Esophagus muscularis mucosa (tissue), 4 donors: ENCODE measurements at regions not wholly inside any gene's neighbourhood (a gene's known extent, or its start where the extent isn't known, plus 50 kb on each side); places are given as distances from the start of the nearest gene placed in this dataset.

ENCODE experiments used
- DNase-seq: peaks from one replicate; pipeline ENCODE4 v3.0.0-alpha.2; 2017; ENCODE audit errors: extremely low spot score
- H3K27ac ChIP-seq, 4 donors: fragments of 200-600 bp; sonication (generic); replicated peaks in 1 of 4; 1 replicate in 3 of 4; 2 replicates in 1 of 4; pipeline ENCODE4 v1.5.1; 2016 to 2019; ENCODE audit warnings: mild to moderate bottlenecking in 1 of 4
- H3K27me3 ChIP-seq, 4 donors: fragments of 200-600 bp; sonication (generic); one replicate each; pipeline versions ENCODE4 v1.5.1 to v1.6.0; 2016 to 2019
- H3K36me3 ChIP-seq, 4 donors: fragments of 200-600 bp; sonication (generic); one replicate each; pipeline ENCODE4 v1.5.1; 2016 to 2019
- H3K4me1 ChIP-seq, 4 donors: fragments of 200-600 bp; sonication (generic); one replicate each; pipeline ENCODE4 v1.5.1; 2016 to 2019
- H3K4me3 ChIP-seq, 4 donors: fragments of 200-600 bp; sonication (generic); 1 replicate in 2 of 4; 2 replicates in 2 of 4; pipeline ENCODE4 v1.5.1; 2016 to 2019; ENCODE audit warnings: mild to moderate bottlenecking in 4 of 4, moderate library complexity in 1 of 4
- H3K9me3 ChIP-seq, 4 donors: fragments of 200-600 bp; sonication (generic); 1 replicate in 3 of 4; 2 replicates in 1 of 4; pipeline ENCODE4 v1.5.1; 2016 to 2019
- EP300 ChIP-seq: sonication (generic); formaldehyde crosslinking; IDR thresholded peaks from one replicate; pipeline ENCODE4 v1.6.1; 2017; ENCODE audit warnings: antibody characterized with exemption
- POLR2A ChIP-seq: fragments of 450-650 bp; IDR thresholded peaks from one replicate; pipeline ENCODE4 v1.6.1; 2017; ENCODE audit warnings: antibody characterized with exemption, moderate library complexity, mild to moderate bottlenecking, low read depth
- POLR2AphosphoS5 ChIP-seq, 2 donors: sonication (generic); formaldehyde crosslinking; IDR thresholded peaks; one replicate each; pipeline ENCODE4 v1.6.1; 2017; ENCODE audit warnings: antibody characterized with exemption in 2 of 2
- WGBS: methylation state at CpG from one replicate; pipeline ENCODE4 v1.1.5; 2018; 5-methylcytosine and 5-hydroxymethylcytosine counted together
- intact Hi-C: fragments of 100-400 bp; cut with DNase I; formaldehyde crosslinking; loops from one replicate; pipeline ENCODE4 v1.15.1; 2023
- TF ChIP-seq, protein P1 (sequence below), 3 experiments: fragments of 200-600 bp in 2 of 3; fragments of 450-650 bp in 1 of 3; sonication (generic) in 2 of 3; IDR thresholded peaks; one replicate each; pipeline ENCODE4 v1.5.1; 2017 to 2019; ENCODE audit warnings: antibody characterized with exemption in 3 of 3, mild to moderate bottlenecking in 2 of 3, moderate library complexity in 1 of 3

DNA sequence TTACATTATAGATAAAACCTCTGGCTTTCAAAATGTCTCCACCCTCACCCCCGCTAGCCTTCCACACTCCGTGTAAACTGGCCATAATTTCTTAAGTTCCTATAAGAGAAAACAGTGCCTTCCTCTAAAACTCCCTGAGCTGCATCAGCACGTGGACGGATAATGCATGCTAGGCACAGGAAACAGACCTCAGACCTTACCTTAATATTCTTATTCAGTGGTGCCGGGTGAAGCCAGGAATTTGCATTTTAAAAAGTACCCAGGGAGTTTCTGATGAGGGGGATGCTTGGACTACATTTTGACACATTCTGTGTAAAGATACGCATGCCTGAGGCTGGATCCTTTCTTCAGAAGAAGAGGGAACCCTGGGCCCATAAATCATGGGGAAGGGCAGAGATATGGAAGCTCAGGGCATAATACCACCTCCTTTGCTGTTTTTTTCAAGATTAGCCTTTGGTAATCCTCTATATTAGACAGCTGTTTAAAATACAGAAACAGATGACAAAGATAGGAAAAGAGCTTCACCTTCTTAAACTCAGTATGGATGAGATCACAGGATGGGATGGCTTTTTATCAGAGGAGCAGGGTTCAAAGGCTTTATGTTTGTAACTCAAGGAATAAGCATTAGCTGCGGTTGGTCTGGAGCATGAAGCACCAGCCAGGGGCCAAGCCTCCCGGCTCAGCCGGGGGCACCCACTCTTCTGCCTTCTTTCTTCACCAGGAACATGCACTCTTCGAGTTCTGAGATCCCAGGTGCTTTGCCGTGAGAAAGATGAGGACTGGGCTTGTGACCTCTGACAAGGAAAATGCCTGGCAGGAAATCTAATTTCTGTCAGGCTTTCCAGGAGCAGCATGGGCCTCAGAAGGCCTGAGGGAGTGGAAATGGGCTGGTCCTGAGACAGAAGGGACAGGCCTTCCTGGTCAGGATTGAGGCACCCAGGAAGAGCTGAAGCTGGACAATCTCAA lies 218.1 kb upstream of the SOX4 start:
- H3K27ac ChIP-seq: no peak overlapping the region
- no peak for DNase-seq
- intact Hi-C loops: no loop called here
- no peaks in the 10 kb centered on the region for H3K27me3 ChIP-seq
- no peaks in the 10 kb centered on the region for H3K9me3 ChIP-seq
- peaks cover 9 to 14% (median 12%) of the 10 kb centered on the region in 4 donors for H3K4me1 ChIP-seq
- TF ChIP-seq, protein P1, sequence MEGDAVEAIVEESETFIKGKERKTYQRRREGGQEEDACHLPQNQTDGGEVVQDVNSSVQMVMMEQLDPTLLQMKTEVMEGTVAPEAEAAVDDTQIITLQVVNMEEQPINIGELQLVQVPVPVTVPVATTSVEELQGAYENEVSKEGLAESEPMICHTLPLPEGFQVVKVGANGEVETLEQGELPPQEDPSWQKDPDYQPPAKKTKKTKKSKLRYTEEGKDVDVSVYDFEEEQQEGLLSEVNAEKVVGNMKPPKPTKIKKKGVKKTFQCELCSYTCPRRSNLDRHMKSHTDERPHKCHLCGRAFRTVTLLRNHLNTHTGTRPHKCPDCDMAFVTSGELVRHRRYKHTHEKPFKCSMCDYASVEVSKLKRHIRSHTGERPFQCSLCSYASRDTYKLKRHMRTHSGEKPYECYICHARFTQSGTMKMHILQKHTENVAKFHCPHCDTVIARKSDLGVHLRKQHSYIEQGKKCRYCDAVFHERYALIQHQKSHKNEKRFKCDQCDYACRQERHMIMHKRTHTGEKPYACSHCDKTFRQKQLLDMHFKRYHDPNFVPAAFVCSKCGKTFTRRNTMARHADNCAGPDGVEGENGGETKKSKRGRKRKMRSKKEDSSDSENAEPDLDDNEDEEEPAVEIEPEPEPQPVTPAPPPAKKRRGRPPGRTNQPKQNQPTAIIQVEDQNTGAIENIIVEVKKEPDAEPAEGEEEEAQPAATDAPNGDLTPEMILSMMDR (IDR thresholded peaks at IDR 0.05): no peak
- TF ChIP-seq EP300: no peak
- TF ChIP-seq POLR2A: no peak
- no peak for TF ChIP-seq POLR2AphosphoS5 (IDR thresholded peaks at IDR 0.05)
- WGBS: 90% methylated on average over 11 of the region's 11 CpGs
- H3K36me3 ChIP-seq: no peaks in the 10 kb centered on the region
- no peak overlapping the region for H3K4me3 ChIP-seq

DNA sequence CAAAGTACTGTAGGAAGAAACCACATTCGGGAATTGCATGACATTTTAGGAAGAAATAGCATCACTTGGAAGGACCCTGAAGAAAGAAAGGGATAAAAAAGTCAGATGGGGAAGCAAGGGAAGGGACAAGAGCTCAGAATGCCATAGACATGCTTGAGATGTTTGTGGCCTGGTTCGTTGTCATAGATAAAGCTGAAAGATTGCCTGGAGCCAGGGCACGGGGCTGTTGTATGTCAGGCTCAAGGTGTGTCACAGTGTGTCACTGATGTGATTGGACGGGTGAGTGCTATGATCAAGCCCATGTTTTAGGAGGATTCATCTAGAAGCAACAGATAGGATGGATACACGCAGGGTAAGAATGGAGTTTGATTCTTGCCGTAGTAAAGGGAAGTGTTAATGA lies 216.2 kb upstream of the SOX4 start:
- intact Hi-C loops: no loop called here
- Histone ChIP-seq H3K27ac (no peak overlapping the region), H3K27me3 (no peaks in the 10 kb centered on the region), H3K4me3 (no peak overlapping the region), H3K36me3 (no peaks in the 10 kb centered on the region), H3K4me1 (peaks cover 0 to 2% (median 0%) of the 10 kb centered on the region in 4 donors), H3K9me3 (no peaks in the 10 kb centered on the region)
- TF ChIP-seq POLR2A (no peak), EP300 (no peak), POLR2AphosphoS5 (IDR thresholded peaks at IDR 0.05) (no peak)
- TF ChIP-seq, protein P1 (IDR thresholded peaks at IDR 0.05): no peak
- no peak for DNase-seq
- WGBS: 90% methylated on average over 6 of the region's 6 CpGs

DNA sequence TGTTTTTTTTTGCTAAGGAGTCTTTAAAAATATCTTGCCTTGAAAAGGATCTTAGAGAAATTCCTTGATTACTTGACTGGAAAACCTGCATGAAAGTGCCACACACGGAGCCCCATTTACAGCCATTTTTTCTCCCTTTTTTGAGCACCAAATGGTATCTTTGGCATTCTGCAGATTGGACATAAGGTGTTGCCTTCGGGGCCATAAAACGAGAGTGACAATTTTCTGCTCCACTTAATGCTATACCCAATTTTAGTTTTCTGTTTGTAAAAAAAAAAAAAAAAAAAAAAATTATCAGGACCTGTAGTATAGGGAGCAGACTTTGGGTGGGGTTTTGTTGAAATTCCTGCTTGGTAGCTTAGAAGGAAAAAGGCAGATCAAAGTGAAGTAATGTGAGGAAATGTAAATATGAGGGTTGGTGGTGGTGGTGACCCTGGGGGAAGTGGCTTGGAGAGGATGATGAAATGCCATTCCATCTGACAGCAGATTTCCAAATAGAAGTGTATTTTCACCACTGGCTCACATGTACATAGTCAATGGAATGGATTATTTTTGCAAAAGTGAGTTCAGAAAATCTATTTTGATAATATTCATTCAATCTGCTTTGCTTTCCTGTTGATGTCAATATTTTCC lies 212.1 kb upstream of the SOX4 start:
- intact Hi-C loops: no loop called here

DNA sequence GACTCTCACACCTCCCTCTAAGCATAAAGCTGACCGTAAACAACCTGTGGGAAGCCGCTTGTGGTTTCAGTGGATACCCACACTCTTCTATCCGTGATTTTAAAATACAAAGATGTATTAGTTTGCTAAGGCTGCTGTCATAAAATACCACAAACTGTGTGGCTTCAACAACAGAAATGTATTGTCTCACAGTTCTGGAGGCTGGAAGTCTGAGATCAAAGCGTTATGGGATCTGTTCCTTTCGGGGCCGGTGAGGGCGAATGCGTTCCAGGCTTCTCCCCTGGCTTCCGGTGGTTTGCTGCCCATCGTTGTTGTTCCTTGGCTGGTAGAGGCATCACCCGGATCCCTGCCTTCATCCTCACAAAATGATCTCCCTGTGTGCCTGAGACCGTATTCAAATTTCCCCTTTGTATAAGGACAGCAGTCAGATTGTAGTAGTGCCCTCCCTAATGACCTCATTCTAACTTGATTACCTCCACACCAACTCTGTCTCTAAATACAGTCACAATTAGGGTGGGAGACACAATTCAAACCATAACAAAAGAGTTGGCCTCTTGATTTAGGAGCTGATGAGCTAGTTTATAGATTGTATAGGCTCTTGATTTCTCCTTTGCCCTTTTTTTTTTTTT lies 210.6 kb upstream of the SOX4 start:
- TF ChIP-seq EP300 (no peak), POLR2A (no peak), POLR2AphosphoS5 (IDR thresholded peaks at IDR 0.05) (no peak)
- TF ChIP-seq, protein P1 (IDR thresholded peaks at IDR 0.05): no peak
- no peak overlapping the region for H3K4me3 ChIP-seq
- intact Hi-C loops: no loop called here
- H3K36me3 ChIP-seq: no peaks in the 10 kb centered on the region
- no peaks in the 10 kb centered on the region for H3K27me3 ChIP-seq
- DNase-seq: no peak
- H3K27ac ChIP-seq: no peak overlapping the region
- H3K9me3 ChIP-seq: no peaks in the 10 kb centered on the region
- 89% methylated on average over 12 of the region's 12 CpGs for WGBS
- no peaks in the 10 kb centered on the region for H3K4me1 ChIP-seq

More for the DNA sequence above, 212.1 kb upstream of the SOX4 start:
- DNase-seq: no peak
- no peak for TF ChIP-seq EP300
- TF ChIP-seq, protein P1 (IDR thresholded peaks at IDR 0.05): no peak
- Histone ChIP-seq H3K27ac (no peak overlapping the region), H3K4me1 (no peaks in the 10 kb centered on the region), H3K36me3 (no peaks in the 10 kb centered on the region), H3K4me3 (no peak overlapping the region), H3K27me3 (no peaks in the 10 kb centered on the region), H3K9me3 (no peaks in the 10 kb centered on the region)
- 78% methylated on average over 3 of the region's 3 CpGs for WGBS
